ENCODE measurements at regions not wholly inside any gene's neighbourhood (a gene's known extent, or its start where the extent isn't known, plus 50 kb on each side); places are given as distances from the start of the nearest gene placed in this dataset.

DNA sequence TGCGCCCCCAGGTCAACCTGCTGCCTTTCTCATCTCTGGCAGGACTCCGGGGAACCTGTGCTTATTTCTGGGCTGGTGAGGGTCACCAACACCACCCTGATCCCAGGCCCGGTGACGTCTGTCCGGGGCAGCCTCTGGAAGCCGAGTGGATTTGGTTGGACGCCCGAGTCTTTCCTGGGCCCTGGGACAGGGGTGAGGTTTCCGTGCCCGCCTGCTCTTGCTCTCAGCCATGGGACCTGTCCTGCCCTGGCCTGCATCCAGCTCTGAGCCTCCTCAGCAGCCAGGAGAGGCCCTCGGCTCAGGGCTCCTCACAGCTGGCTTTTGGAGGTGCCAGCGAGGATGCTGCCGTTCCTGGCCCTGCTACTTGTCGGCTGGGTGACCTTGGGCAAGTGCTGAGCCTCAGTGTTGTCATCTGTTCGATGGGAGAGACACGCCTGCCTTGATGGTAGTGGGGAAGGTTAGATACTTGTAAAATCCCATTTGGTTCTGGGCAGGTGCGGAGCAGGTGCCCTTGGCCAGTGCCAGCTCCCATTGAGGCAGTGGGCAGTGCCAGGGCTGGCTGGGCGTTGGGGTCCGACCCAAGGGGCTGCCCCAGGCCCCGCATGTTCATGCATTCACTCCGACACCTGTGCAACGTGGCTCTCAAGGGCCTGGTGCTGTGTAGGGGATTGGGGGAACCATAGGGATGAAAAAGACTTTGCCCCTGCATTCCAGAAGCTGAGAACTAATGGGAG is 58.9 kb upstream of the THY1 start:
- no peak overlapping the region for H2AFZ ChIP-seq (ENCODE audit: low read length)
- TF ChIP-seq EZH2phosphoT487 (IDR thresholded peaks at IDR 0.05; ENCODE audit: borderline replicate concordance, low read depth, low read length) = no peak
- TF ChIP-seq, protein P1, sequence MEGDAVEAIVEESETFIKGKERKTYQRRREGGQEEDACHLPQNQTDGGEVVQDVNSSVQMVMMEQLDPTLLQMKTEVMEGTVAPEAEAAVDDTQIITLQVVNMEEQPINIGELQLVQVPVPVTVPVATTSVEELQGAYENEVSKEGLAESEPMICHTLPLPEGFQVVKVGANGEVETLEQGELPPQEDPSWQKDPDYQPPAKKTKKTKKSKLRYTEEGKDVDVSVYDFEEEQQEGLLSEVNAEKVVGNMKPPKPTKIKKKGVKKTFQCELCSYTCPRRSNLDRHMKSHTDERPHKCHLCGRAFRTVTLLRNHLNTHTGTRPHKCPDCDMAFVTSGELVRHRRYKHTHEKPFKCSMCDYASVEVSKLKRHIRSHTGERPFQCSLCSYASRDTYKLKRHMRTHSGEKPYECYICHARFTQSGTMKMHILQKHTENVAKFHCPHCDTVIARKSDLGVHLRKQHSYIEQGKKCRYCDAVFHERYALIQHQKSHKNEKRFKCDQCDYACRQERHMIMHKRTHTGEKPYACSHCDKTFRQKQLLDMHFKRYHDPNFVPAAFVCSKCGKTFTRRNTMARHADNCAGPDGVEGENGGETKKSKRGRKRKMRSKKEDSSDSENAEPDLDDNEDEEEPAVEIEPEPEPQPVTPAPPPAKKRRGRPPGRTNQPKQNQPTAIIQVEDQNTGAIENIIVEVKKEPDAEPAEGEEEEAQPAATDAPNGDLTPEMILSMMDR (conservative IDR thresholded peaks at IDR 0.05; ENCODE audit: low read length) = peak; percentile 68; the same call in 1 of the 2 replicates
- no peaks in the 10 kb centered on the region for H3K9me2 ChIP-seq (ENCODE audit: insufficient read depth, low read length)
- no peak overlapping the region for H3K4me2 ChIP-seq (ENCODE audit: low read length)
- no peaks in the 10 kb centered on the region for H3K79me2 ChIP-seq (ENCODE audit: insufficient read depth, low read depth, low read length)
- BruUV-seq (replicated peaks) = no TSS peak
- no peaks in the 10 kb centered on the region for H4K20me1 ChIP-seq (ENCODE audit: insufficient read depth, low read length)
- ChIA-PET CTCF (ENCODE audit: unreplicated experiment) (interaction anchor here (0.6 kb wide), 1 partner anchor 38 kb away, joined by 3 read pairs; no protein-coding TSS in a partner anchor), POLR2A (no interaction called here)
- no peaks in the 10 kb centered on the region for H3K9me3 ChIP-seq (ENCODE audit: low read length)
- DNase-seq (ENCODE audit: low spot score) = no peak
- H3K4me3 ChIP-seq (ENCODE audit: low read depth, low read length, poor library complexity, severe bottlenecking) = no peak overlapping the region
- H3K4me1 ChIP-seq (ENCODE audit: insufficient read depth, low read length, poor library complexity, severe bottlenecking) = no peaks in the 10 kb centered on the region
- intact Hi-C loops (cut with micrococcal nuclease; ENCODE audit: unreplicated experiment) = loop anchor here (1.0 to 10.0 kb wide), 4 partner anchors 52 to 623 kb away; partner anchors contain the start of gene NECTIN1
- no peak overlapping the region for H3K27ac ChIP-seq (ENCODE audit: low read depth, low read length, poor library complexity, severe bottlenecking)
- no peaks in the 10 kb centered on the region for H3K36me3 ChIP-seq (ENCODE audit: insufficient read depth, low read length)

DNA sequence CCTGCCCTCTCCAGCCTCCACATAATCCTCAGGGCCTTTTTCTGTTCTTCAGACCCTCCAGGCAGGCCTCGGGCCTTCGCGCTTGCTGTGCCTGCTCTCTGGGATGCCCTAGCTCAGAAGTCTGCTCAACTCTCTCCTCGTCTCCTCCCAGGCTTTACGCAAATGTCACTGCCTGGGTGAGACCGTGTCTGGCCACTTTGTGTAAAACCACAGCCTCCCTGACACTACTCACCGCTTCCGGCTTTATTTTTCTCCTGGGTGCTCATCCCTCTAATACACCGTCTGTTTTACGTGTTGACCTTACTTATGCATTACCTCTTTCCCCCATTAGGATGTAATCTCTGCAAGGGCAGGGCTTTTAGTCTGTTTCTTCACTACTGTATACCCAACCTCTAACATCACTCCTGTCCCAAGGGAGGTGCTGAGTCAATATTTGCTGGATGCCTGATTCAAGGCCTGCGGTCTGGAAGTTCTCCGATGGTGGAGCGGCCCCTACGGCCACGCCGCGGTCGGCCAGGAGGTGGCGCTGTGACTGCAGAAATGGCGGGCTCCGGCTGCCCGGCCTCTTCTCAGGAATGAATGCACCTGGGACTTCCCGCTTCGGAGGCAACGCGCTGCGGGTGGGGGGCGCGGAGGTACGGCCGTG is 58.2 kb upstream of the THY1 start:
- no peaks in the 10 kb centered on the region for H3K79me2 ChIP-seq (ENCODE audit: insufficient read depth, low read depth, low read length)
- CTCF ChIA-PET (ENCODE audit: unreplicated experiment) = no interaction called here
- TF ChIP-seq, protein P1 (conservative IDR thresholded peaks at IDR 0.05; ENCODE audit: low read length) = peak; percentile 99
- TF ChIP-seq EZH2phosphoT487 (IDR thresholded peaks at IDR 0.05; ENCODE audit: borderline replicate concordance, low read depth, low read length) = no peak
- no peak overlapping the region for H3K4me2 ChIP-seq (ENCODE audit: low read length)
- no peak overlapping the region for H3K4me3 ChIP-seq (ENCODE audit: low read depth, low read length, poor library complexity, severe bottlenecking)
- POLR2A ChIA-PET = no interaction called here
- DNase-seq (ENCODE audit: low spot score) = peak; percentile 58
- intact Hi-C loops (cut with micrococcal nuclease; ENCODE audit: unreplicated experiment) = loop anchor here (1.0 to 10.0 kb wide), 4 partner anchors 53 to 624 kb away; partner anchors contain the start of gene NECTIN1
- H3K9me2 ChIP-seq (ENCODE audit: insufficient read depth, low read length) = no peaks in the 10 kb centered on the region
- no peaks in the 10 kb centered on the region for H3K9me3 ChIP-seq (ENCODE audit: low read length)
- no peaks in the 10 kb centered on the region for H3K36me3 ChIP-seq (ENCODE audit: insufficient read depth, low read length)
- no peaks in the 10 kb centered on the region for H3K4me1 ChIP-seq (ENCODE audit: insufficient read depth, low read length, poor library complexity, severe bottlenecking)
- no peak overlapping the region for H3K27ac ChIP-seq (ENCODE audit: low read depth, low read length, poor library complexity, severe bottlenecking)
- H2AFZ ChIP-seq (ENCODE audit: low read length) = no peak overlapping the region
- BruUV-seq (replicated peaks) = no TSS peak
- no peaks in the 10 kb centered on the region for H4K20me1 ChIP-seq (ENCODE audit: insufficient read depth, low read length)

Measured in OCI-LY7 (cell line).